GM23338 (cell line): ENCODE measurements at regions not wholly inside any gene's neighbourhood (a gene's known extent, or its start where the extent isn't known, plus 50 kb on each side); places are given as distances from the start of the nearest gene placed in this dataset.

ENCODE experiments used
- CREB1 ChIP-seq: fragments of 250-450 bp; sonication (Bioruptor Pico); IDR thresholded peaks from 2 replicates; pipeline ENCODE4 v1.5.0; 2020; ENCODE audit warnings: low read depth, mild to moderate bottlenecking, moderate library complexity
- EZH2 ChIP-seq: fragments of 200-600 bp; sonication (generic); IDR thresholded peaks from one replicate; pipeline ENCODE4 v1.8.0; 2017; ENCODE audit warnings: antibody characterized with exemption, mild to moderate bottlenecking, low read depth; ENCODE audit not compliant: unreplicated experiment
- EZH2phosphoT487 ChIP-seq: fragments of 200-600 bp; sonication (generic); IDR thresholded peaks from one replicate; pipeline ENCODE4 v1.8.1; 2018; ENCODE audit warnings: antibody characterized with exemption; ENCODE audit not compliant: unreplicated experiment
- JUNB ChIP-seq: IDR thresholded peaks from one replicate; pipeline ENCODE4 v1.6.1; 2016; ENCODE audit warnings: antibody characterized with exemption; ENCODE audit not compliant: unreplicated experiment
- NANOG ChIP-seq: IDR thresholded peaks from 2 replicates; pipeline ENCODE4 v1.6.1; 2016; ENCODE audit warnings: antibody characterized with exemption, borderline replicate concordance
- POLR2AphosphoS5 ChIP-seq: IDR thresholded peaks from 2 replicates; pipeline ENCODE4 v1.6.1; 2016; ENCODE audit warnings: antibody characterized with exemption, low read depth
- STAT1 ChIP-seq: IDR thresholded peaks from one replicate; pipeline ENCODE4 v1.6.1; 2016; ENCODE audit warnings: antibody characterized with exemption; ENCODE audit not compliant: unreplicated experiment
- ZNF114 ChIP-seq: fragments of 250-450 bp; sonication (Bioruptor Pico); IDR thresholded peaks from 2 replicates; pipeline ENCODE4 v1.5.0; 2020; ENCODE audit warnings: mild to moderate bottlenecking, moderate library complexity
- TF ChIP-seq, protein P1 (sequence below), 2 experiments: fragments of 200-600 bp in 1 of 2; sonication (generic) in 1 of 2; conservative IDR thresholded peaks; 2 replicates each; pipeline versions ENCODE4 v1.5.1 to v1.6.1; 2016 to 2017; ENCODE audit warnings: antibody characterized with exemption in 2 of 2, low read depth in 2 of 2, mild to moderate bottlenecking in 2 of 2, moderate library complexity in 1 of 2
- TF ChIP-seq, protein P2 (sequence below): IDR thresholded peaks from one replicate; pipeline ENCODE4 v1.6.1; 2018; ENCODE audit warnings: antibody characterized with exemption; ENCODE audit not compliant: unreplicated experiment
- TF ChIP-seq, protein P3 (sequence below): IDR thresholded peaks from 2 replicates; pipeline ENCODE4 v1.6.1; 2016; ENCODE audit warnings: antibody characterized with exemption
- TF ChIP-seq, protein P4 (sequence below): fragments of 250-450 bp; sonication (Bioruptor Pico); IDR thresholded peaks from 2 replicates; pipeline ENCODE4 v1.5.0; 2020; ENCODE audit warnings: mild to moderate bottlenecking, moderate library complexity

DNA sequence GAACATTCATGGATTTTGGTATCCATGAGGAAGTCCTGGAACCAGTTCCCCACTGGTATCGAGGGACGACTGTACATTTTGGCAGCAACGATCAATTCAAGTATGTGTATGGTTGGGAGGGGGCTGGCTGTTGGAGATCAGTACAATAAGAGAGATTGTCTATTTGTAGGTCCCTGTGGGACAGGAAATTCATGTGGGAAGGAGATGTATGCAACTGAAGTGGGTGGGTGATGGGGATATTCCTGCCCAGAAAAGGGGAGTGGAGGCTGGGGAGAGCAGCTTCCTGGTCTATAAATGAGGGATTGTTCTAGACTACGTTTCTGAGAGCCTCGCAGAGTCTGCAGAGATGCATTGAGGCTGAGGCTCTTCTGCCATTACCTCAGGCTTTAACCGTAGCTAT, 140.2 kb upstream of the MAGI3 start:
- TF ChIP-seq POLR2AphosphoS5, result no peak
- TF ChIP-seq, protein P1, sequence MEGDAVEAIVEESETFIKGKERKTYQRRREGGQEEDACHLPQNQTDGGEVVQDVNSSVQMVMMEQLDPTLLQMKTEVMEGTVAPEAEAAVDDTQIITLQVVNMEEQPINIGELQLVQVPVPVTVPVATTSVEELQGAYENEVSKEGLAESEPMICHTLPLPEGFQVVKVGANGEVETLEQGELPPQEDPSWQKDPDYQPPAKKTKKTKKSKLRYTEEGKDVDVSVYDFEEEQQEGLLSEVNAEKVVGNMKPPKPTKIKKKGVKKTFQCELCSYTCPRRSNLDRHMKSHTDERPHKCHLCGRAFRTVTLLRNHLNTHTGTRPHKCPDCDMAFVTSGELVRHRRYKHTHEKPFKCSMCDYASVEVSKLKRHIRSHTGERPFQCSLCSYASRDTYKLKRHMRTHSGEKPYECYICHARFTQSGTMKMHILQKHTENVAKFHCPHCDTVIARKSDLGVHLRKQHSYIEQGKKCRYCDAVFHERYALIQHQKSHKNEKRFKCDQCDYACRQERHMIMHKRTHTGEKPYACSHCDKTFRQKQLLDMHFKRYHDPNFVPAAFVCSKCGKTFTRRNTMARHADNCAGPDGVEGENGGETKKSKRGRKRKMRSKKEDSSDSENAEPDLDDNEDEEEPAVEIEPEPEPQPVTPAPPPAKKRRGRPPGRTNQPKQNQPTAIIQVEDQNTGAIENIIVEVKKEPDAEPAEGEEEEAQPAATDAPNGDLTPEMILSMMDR (conservative IDR thresholded peaks at IDR 0.05; ENCODE audit: low read depth in 2 of 2), result no peak
- no peak for TF ChIP-seq EZH2
- TF ChIP-seq ZNF114 (CRISPR knock-in tag), result no peak
- TF ChIP-seq, protein P2, sequence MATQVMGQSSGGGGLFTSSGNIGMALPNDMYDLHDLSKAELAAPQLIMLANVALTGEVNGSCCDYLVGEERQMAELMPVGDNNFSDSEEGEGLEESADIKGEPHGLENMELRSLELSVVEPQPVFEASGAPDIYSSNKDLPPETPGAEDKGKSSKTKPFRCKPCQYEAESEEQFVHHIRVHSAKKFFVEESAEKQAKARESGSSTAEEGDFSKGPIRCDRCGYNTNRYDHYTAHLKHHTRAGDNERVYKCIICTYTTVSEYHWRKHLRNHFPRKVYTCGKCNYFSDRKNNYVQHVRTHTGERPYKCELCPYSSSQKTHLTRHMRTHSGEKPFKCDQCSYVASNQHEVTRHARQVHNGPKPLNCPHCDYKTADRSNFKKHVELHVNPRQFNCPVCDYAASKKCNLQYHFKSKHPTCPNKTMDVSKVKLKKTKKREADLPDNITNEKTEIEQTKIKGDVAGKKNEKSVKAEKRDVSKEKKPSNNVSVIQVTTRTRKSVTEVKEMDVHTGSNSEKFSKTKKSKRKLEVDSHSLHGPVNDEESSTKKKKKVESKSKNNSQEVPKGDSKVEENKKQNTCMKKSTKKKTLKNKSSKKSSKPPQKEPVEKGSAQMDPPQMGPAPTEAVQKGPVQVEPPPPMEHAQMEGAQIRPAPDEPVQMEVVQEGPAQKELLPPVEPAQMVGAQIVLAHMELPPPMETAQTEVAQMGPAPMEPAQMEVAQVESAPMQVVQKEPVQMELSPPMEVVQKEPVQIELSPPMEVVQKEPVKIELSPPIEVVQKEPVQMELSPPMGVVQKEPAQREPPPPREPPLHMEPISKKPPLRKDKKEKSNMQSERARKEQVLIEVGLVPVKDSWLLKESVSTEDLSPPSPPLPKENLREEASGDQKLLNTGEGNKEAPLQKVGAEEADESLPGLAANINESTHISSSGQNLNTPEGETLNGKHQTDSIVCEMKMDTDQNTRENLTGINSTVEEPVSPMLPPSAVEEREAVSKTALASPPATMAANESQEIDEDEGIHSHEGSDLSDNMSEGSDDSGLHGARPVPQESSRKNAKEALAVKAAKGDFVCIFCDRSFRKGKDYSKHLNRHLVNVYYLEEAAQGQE, result no peak
- TF ChIP-seq, protein P3, sequence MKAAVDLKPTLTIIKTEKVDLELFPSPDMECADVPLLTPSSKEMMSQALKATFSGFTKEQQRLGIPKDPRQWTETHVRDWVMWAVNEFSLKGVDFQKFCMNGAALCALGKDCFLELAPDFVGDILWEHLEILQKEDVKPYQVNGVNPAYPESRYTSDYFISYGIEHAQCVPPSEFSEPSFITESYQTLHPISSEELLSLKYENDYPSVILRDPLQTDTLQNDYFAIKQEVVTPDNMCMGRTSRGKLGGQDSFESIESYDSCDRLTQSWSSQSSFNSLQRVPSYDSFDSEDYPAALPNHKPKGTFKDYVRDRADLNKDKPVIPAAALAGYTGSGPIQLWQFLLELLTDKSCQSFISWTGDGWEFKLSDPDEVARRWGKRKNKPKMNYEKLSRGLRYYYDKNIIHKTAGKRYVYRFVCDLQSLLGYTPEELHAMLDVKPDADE, result no peak
- TF ChIP-seq, protein P4, sequence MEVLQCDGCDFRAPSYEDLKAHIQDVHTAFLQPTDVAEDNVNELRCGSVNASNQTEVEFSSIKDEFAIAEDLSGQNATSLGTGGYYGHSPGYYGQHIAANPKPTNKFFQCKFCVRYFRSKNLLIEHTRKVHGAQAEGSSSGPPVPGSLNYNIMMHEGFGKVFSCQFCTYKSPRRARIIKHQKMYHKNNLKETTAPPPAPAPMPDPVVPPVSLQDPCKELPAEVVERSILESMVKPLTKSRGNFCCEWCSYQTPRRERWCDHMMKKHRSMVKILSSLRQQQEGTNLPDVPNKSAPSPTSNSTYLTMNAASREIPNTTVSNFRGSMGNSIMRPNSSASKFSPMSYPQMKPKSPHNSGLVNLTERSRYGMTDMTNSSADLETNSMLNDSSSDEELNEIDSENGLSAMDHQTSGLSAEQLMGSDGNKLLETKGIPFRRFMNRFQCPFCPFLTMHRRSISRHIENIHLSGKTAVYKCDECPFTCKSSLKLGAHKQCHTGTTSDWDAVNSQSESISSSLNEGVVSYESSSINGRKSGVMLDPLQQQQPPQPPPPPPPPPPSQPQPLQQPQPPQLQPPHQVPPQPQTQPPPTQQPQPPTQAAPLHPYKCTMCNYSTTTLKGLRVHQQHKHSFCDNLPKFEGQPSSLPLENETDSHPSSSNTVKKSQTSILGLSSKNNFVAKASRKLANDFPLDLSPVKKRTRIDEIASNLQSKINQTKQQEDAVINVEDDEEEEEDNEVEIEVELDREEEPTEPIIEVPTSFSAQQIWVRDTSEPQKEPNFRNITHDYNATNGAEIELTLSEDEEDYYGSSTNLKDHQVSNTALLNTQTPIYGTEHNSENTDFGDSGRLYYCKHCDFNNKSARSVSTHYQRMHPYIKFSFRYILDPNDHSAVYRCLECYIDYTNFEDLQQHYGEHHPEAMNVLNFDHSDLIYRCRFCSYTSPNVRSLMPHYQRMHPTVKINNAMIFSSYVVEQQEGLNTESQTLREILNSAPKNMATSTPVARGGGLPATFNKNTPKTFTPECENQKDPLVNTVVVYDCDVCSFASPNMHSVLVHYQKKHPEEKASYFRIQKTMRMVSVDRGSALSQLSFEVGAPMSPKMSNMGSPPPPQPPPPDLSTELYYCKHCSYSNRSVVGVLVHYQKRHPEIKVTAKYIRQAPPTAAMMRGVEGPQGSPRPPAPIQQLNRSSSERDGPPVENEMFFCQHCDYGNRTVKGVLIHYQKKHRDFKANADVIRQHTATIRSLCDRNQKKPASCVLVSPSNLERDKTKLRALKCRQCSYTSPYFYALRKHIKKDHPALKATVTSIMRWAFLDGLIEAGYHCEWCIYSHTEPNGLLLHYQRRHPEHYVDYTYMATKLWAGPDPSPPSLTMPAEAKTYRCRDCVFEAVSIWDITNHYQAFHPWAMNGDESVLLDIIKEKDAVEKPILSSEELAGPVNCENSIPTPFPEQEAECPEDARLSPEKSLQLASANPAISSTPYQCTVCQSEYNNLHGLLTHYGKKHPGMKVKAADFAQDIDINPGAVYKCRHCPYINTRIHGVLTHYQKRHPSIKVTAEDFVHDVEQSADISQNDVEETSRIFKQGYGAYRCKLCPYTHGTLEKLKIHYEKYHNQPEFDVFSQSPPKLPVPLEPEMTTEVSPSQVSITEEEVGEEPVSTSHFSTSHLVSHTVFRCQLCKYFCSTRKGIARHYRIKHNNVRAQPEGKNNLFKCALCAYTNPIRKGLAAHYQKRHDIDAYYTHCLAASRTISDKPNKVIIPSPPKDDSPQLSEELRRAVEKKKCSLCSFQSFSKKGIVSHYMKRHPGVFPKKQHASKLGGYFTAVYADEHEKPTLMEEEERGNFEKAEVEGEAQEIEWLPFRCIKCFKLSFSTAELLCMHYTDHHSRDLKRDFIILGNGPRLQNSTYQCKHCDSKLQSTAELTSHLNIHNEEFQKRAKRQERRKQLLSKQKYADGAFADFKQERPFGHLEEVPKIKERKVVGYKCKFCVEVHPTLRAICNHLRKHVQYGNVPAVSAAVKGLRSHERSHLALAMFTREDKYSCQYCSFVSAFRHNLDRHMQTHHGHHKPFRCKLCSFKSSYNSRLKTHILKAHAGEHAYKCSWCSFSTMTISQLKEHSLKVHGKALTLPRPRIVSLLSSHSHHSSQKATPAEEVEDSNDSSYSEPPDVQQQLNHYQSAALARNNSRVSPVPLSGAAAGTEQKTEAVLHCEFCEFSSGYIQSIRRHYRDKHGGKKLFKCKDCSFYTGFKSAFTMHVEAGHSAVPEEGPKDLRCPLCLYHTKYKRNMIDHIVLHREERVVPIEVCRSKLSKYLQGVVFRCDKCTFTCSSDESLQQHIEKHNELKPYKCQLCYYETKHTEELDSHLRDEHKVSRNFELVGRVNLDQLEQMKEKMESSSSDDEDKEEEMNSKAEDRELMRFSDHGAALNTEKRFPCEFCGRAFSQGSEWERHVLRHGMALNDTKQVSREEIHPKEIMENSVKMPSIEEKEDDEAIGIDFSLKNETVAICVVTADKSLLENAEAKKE (CRISPR knock-in tag), result no peak
- TF ChIP-seq JUNB, result no peak
- no peak for TF ChIP-seq EZH2phosphoT487
- TF ChIP-seq CREB1, result no peak
- no peak for TF ChIP-seq STAT1
- no peak for TF ChIP-seq NANOG
